Retinal pigment epithelial cell (primary cell): ENCODE measurements at regions not wholly inside any gene's neighbourhood (a gene's known extent, or its start where the extent isn't known, plus 50 kb on each side); places are given as distances from the start of the nearest gene placed in this dataset.

Experiments used
- DNase-seq: peaks from one replicate; pipeline ENCODE4 v3.0.0-alpha.2; 2010; ENCODE audit warnings: low read depth
- H3K4me3 ChIP-seq: 2 replicates; pipeline ENCODE4 v1.5.1; 2011; ENCODE audit warnings: mild to moderate bottlenecking, low read length, control low read depth, moderate library complexity
- CTCF ChIP-seq: conservative IDR thresholded peaks from 2 replicates; pipeline ENCODE4 v1.5.1; 2011; ENCODE audit warnings: low read depth, low read length, control low read depth, inconsistent platforms

- DNase-seq, result no peak
- no peak overlapping the region for H3K4me3 ChIP-seq
- no peak for TF ChIP-seq CTCF
These were observed 240.7 kb upstream of the DPP10 start for GRCh38 chr2:114201781-114202180.

GRCh38 chr2:114203679-114204078, 238.8 kb upstream of the DPP10 start:
- TF ChIP-seq CTCF, result no peak
- no peak overlapping the region for H3K4me3 ChIP-seq
- no peak for DNase-seq

- H3K4me3 ChIP-seq, result no peak overlapping the region
- TF ChIP-seq CTCF, result no peak
- no peak for DNase-seq
These were observed 228.6 kb upstream of the DPP10 start for GRCh38 chr2:114213808-114214207.

- DNase-seq, result no peak
- no peak for TF ChIP-seq CTCF
- no peak overlapping the region for H3K4me3 ChIP-seq
These were observed 224.1 kb upstream of the DPP10 start for GRCh38 chr2:114218383-114218782.

- no peak for DNase-seq
- no peak for TF ChIP-seq CTCF
- no peak overlapping the region for H3K4me3 ChIP-seq
These were observed 223.0 kb upstream of the DPP10 start for GRCh38 chr2:114219456-114219855.

- no peak overlapping the region for H3K4me3 ChIP-seq
- no peak for DNase-seq
- TF ChIP-seq CTCF, result no peak
These were observed 220.1 kb upstream of the DPP10 start for GRCh38 chr2:114222344-114222743.

- no peak overlapping the region for H3K4me3 ChIP-seq
- no peak for DNase-seq
- TF ChIP-seq CTCF, result no peak
These were observed 210.5 kb upstream of the DPP10 start for GRCh38 chr2:114231921-114232320.
